ENCODE measurements at regions not wholly inside any gene's neighbourhood (a gene's known extent, or its start where the extent isn't known, plus 50 kb on each side); places are given as distances from the start of the nearest gene placed in this dataset.

GRCh38 chr4:124389591-124389990, 322.9 kb downstream of the ANKRD50 start:
- no peak for TF ChIP-seq BHLHE40 (IDR thresholded peaks at IDR 0.05; ENCODE audit: borderline replicate concordance)
- TF ChIP-seq FOXM1 (IDR thresholded peaks at IDR 0.05; ENCODE audit: borderline replicate concordance) = no peak
